Endothelial cell of umbilical vein (primary cell): ENCODE measurements at regions not wholly inside any gene's neighbourhood (a gene's known extent, or its start where the extent isn't known, plus 50 kb on each side); places are given as distances from the start of the nearest gene placed in this dataset.

ENCODE experiments used
- BruUV-seq: library from RNA; stranded (reverse); fragments of 400-500 nt; replicated peaks from 2 replicates; lab custom pipeline; 2021; lab: Mats Ljungman, UMichigan
- CTCF ChIA-PET: fragments of 300-600, 350-600 bp; sonication (Branson Sonifier 250); formaldehyde crosslinking; loops from one replicate; lab custom pipeline; 2021; ENCODE audit warnings: antibody characterized with exemption, inconsistent platforms; lab: Charles Lee
- POLR2A ChIA-PET: fragments of 300-600, 350-600 bp; sonication (Branson Sonifier 250); formaldehyde crosslinking; loops from one replicate; lab custom pipeline; 2021; ENCODE audit warnings: antibody characterized with exemption, inconsistent platforms; lab: Charles Lee
- DNase-seq: peaks from one replicate; pipeline ENCODE4 v3.0.0-alpha.2; 2011; ENCODE audit warnings: low read depth, low spot score
- FAIRE-seq: peaks from 2 replicates; lab custom pipeline; 2011; peaks lifted over from hg19 to GRCh38; lab: Jason Lieb, UNC
- H2AFZ ChIP-seq: 2 replicates; pipeline ENCODE4 v1.6.0; 2012; ENCODE audit warnings: low read depth, low read length, control low read depth, inconsistent platforms
- H3K27ac ChIP-seq: 2 replicates; pipeline ENCODE4 v1.5.1; 2011; ENCODE audit warnings: low read depth, mild to moderate bottlenecking, control low read depth, low read length, moderate library complexity; ENCODE audit not compliant: insufficient read depth
- H3K27me3 ChIP-seq, 2 experiments: 2 replicates each; pipeline versions ENCODE4 v1.6.0 to v1.6.1; 2011; ENCODE audit warnings: low read length in 2 of 2, mixed read lengths in 1 of 2; ENCODE audit not compliant: control insufficient read depth in 2 of 2, insufficient read depth in 2 of 2
- H3K36me3 ChIP-seq, 2 experiments: 2 replicates in 1 of 2; 3 replicates in 1 of 2; pipeline ENCODE4 v1.5.1; 2011; ENCODE audit warnings: low read length in 2 of 2, mild to moderate bottlenecking in 1 of 2, moderate library complexity in 1 of 2; ENCODE audit not compliant: control insufficient read depth in 2 of 2, insufficient read depth in 2 of 2; ENCODE audit errors: extremely low read depth in 1 of 2
- H3K4me1 ChIP-seq: 3 replicates; pipeline ENCODE4 v1.5.1; 2011; ENCODE audit warnings: mild to moderate bottlenecking, low read length; ENCODE audit not compliant: control insufficient read depth, insufficient read depth; ENCODE audit errors: extremely low read depth
- H3K4me2 ChIP-seq: 2 replicates; pipeline ENCODE4 v1.6.1; 2011; ENCODE audit warnings: low read length, control low read depth, mixed read lengths; ENCODE audit not compliant: insufficient read depth
- H3K4me3 ChIP-seq, 3 experiments: fragments of 200-600 bp in 1 of 3; sonication (generic), shearing (Covaris generic) in 1 of 3; replicated peaks in 1 of 3; 2 replicates each; pipeline ENCODE4 v1.5.1; 2011 to 2016; ENCODE audit warnings: control low read depth in 3 of 3, low read length in 3 of 3, mild to moderate bottlenecking in 2 of 3, inconsistent platforms in 1 of 3, low read depth in 1 of 3, moderate library complexity in 1 of 3; ENCODE audit not compliant: insufficient read depth in 1 of 3
- H3K79me2 ChIP-seq: 2 replicates; pipeline ENCODE4 v1.6.0; 2012; ENCODE audit warnings: low read length, inconsistent platforms; ENCODE audit not compliant: control insufficient read depth, insufficient read depth
- H3K9ac ChIP-seq: replicated peaks from 2 replicates; pipeline ENCODE3; 2011; ENCODE audit warnings: low read length, control low read depth; ENCODE audit not compliant: insufficient read depth; ENCODE audit errors: extremely low read depth
- H3K9me1 ChIP-seq: replicated peaks from 3 replicates; pipeline ENCODE4 v1.6.0; 2011; ENCODE audit warnings: mild to moderate bottlenecking, low read length; ENCODE audit not compliant: control insufficient read depth, insufficient read depth; ENCODE audit errors: extremely low read depth
- H3K9me3 ChIP-seq: replicated peaks from 2 replicates; pipeline ENCODE4 v1.5.1; 2012; ENCODE audit warnings: low read length, inconsistent platforms; ENCODE audit not compliant: control insufficient read depth, insufficient read depth
- H4K20me1 ChIP-seq: replicated peaks from 2 replicates; pipeline ENCODE3; 2011; ENCODE audit warnings: mild to moderate bottlenecking, low read length; ENCODE audit not compliant: control insufficient read depth, insufficient read depth; ENCODE audit errors: extremely low read depth
- CTCF ChIP-seq, 2 donors: IDR thresholded peaks; 1 replicate in 1 of 2; 2 replicates in 1 of 2; pipeline ENCODE4 v1.5.1; 2011; ENCODE audit warnings: low read length in 2 of 2, mild to moderate bottlenecking in 2 of 2, moderate library complexity in 2 of 2, control low read depth in 1 of 2, inconsistent platforms in 1 of 2, low read depth in 1 of 2; ENCODE audit not compliant: insufficient read depth in 1 of 2; ENCODE audit errors: extremely low read depth in 1 of 2
- EZH2 ChIP-seq: IDR thresholded peaks from 2 replicates; pipeline ENCODE4 v1.6.1; 2012; ENCODE audit warnings: borderline replicate concordance, low read depth, mild to moderate bottlenecking, moderate library complexity, low read length, inconsistent platforms; ENCODE audit not compliant: severe bottlenecking
- FOS ChIP-seq: IDR thresholded peaks from 2 replicates; pipeline ENCODE4 v1.6.1; 2011; ENCODE audit warnings: mild to moderate bottlenecking, low read length, moderate library complexity, borderline replicate concordance; ENCODE audit not compliant: insufficient read depth
- GATA2 ChIP-seq: IDR thresholded peaks from 2 replicates; pipeline ENCODE4 v1.7.0; 2011; ENCODE audit warnings: low read depth, mild to moderate bottlenecking, moderate library complexity, mixed read lengths, low read length; ENCODE audit not compliant: insufficient read length, insufficient read depth
- JUN ChIP-seq: IDR thresholded peaks from 2 replicates; pipeline ENCODE4 v1.6.1; 2011; ENCODE audit warnings: borderline replicate concordance, low read depth; ENCODE audit not compliant: insufficient read length, insufficient read depth
- MAX ChIP-seq: IDR thresholded peaks from 2 replicates; pipeline ENCODE4 v1.6.1; 2011; ENCODE audit not compliant: insufficient read depth, insufficient read length
- MYC ChIP-seq: IDR thresholded peaks from one replicate; pipeline ENCODE4 v1.6.1; 2011; ENCODE audit warnings: mild to moderate bottlenecking, low read depth, low read length
- POLR2A ChIP-seq: IDR thresholded peaks from 2 replicates; pipeline ENCODE4 v1.6.1; 2012; ENCODE audit warnings: low read depth, mild to moderate bottlenecking, control low read depth, low read length
- POLR2AphosphoS5 ChIP-seq: IDR thresholded peaks from 2 replicates; pipeline ENCODE4 v1.6.1; 2012; ENCODE audit warnings: low read depth, mild to moderate bottlenecking, control low read depth, low read length, moderate library complexity; ENCODE audit not compliant: insufficient read depth
- dilution Hi-C: fragments of 300-500 bp; cut with MboI; formaldehyde crosslinking; loops from one replicate; pipeline ENCODE4 v1.15.0; 2019; ENCODE audit warnings: low sequenced_read_pairs; ENCODE audit not compliant: extremely low pct_ligation_motif_present
- intact Hi-C: fragments of 100-400 bp; cut with micrococcal nuclease; formaldehyde crosslinking; loops from one replicate; pipeline ENCODE4 v1.10.0; 2022

- no peak overlapping the region for H3K4me2 ChIP-seq
- H4K20me1 ChIP-seq, result no peaks in the 10 kb centered on the region
- BruUV-seq, result no TSS peak
- H2AFZ ChIP-seq, result no peak overlapping the region
- H3K36me3 ChIP-seq, result no peaks in the 10 kb centered on the region
- no peaks in the 10 kb centered on the region for H3K9me3 ChIP-seq
- FAIRE-seq (no peak), DNase-seq (no peak)
- peaks cover 7% of the 10 kb centered on the region for H3K4me1 ChIP-seq
- intact Hi-C loops (no loop called here), dilution Hi-C loops (no loop called here)
- POLR2A ChIA-PET, result no interaction called here
- no peak overlapping the region for H3K4me3 ChIP-seq
- CTCF ChIA-PET, result no interaction called here
- TF ChIP-seq CTCF (IDR thresholded peaks at IDR 0.05; ENCODE audit: extremely low read depth in 1 of 2, insufficient read depth in 1 of 2, low read depth in 1 of 2, low read length in 2 of 2), result no peak
- no peak for TF ChIP-seq POLR2AphosphoS5
- TF ChIP-seq JUN, result no peak
- TF ChIP-seq GATA2, result no peak
- TF ChIP-seq POLR2A, result no peak
- no peak for TF ChIP-seq MYC
- no peak for TF ChIP-seq FOS
- TF ChIP-seq MAX, result no peak
- TF ChIP-seq EZH2, result no peak
- no peaks in the 10 kb centered on the region for H3K9me1 ChIP-seq
- H3K27me3 ChIP-seq, result peaks cover 0 to 2% of the 10 kb centered on the region in 2 experiments
- H3K9ac ChIP-seq, result no peak overlapping the region
- no peaks in the 10 kb centered on the region for H3K79me2 ChIP-seq
- no peak overlapping the region for H3K27ac ChIP-seq
Observed at GRCh38 chr10:44760513-44760912, 150.6 kb upstream of the TMEM72 start.
